ENCODE measurements at regions not wholly inside any gene's neighbourhood (a gene's known extent, or its start where the extent isn't known, plus 50 kb on each side); places are given as distances from the start of the nearest gene placed in this dataset.

DNA sequence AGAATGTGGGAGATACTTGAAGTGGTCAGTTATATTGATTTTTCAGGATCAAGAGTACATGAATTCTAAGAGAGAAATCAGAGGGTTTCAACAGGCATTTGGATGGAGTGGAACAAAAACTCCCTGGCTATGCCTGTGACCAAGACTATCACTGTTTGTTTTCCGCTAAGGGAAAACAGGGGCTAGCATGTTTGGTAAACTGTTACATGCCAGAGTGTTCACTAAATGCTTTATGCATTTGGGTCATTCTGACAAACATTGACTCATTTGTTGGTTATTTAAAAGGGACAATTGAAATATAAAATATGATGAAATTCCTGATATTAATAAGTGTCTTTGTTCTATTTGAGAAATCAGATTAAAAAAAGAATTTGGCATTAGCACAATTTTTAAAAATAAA lies 603.9 kb upstream of the KCNMB2 start:
- Histone ChIP-seq H3K27ac (peak overlapping the region in 4 of 8 donors; percentile 17 to 52 (median 40)), H3K36me3 (no peaks in the 10 kb centered on the region), H3K4me1 (peaks cover 3 to 42% (median 16%) of the 10 kb centered on the region in 6 donors), H3K9me3 (no peaks in the 10 kb centered on the region), H3K27me3 (replicated peaks in 1 of 7) (no peaks in the 10 kb centered on the region), H3K4me3 (no peak overlapping the region)
- DNase-seq = no peak
- intact Hi-C loops (cut with DNase I; ENCODE audit: low total_unique reads) = no loop called here
- 90 to 100% (median 96%) methylated on average over 1 of the region's 1 CpG for WGBS, 5 donors
- TF ChIP-seq POLR2A (IDR thresholded peaks at IDR 0.05) = no peak
- TF ChIP-seq, protein P1, sequence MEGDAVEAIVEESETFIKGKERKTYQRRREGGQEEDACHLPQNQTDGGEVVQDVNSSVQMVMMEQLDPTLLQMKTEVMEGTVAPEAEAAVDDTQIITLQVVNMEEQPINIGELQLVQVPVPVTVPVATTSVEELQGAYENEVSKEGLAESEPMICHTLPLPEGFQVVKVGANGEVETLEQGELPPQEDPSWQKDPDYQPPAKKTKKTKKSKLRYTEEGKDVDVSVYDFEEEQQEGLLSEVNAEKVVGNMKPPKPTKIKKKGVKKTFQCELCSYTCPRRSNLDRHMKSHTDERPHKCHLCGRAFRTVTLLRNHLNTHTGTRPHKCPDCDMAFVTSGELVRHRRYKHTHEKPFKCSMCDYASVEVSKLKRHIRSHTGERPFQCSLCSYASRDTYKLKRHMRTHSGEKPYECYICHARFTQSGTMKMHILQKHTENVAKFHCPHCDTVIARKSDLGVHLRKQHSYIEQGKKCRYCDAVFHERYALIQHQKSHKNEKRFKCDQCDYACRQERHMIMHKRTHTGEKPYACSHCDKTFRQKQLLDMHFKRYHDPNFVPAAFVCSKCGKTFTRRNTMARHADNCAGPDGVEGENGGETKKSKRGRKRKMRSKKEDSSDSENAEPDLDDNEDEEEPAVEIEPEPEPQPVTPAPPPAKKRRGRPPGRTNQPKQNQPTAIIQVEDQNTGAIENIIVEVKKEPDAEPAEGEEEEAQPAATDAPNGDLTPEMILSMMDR (IDR thresholded peaks at IDR 0.05 in 8 of 11, conservative IDR thresholded peaks at IDR 0.05 in 3 of 11) = no peak

DNA sequence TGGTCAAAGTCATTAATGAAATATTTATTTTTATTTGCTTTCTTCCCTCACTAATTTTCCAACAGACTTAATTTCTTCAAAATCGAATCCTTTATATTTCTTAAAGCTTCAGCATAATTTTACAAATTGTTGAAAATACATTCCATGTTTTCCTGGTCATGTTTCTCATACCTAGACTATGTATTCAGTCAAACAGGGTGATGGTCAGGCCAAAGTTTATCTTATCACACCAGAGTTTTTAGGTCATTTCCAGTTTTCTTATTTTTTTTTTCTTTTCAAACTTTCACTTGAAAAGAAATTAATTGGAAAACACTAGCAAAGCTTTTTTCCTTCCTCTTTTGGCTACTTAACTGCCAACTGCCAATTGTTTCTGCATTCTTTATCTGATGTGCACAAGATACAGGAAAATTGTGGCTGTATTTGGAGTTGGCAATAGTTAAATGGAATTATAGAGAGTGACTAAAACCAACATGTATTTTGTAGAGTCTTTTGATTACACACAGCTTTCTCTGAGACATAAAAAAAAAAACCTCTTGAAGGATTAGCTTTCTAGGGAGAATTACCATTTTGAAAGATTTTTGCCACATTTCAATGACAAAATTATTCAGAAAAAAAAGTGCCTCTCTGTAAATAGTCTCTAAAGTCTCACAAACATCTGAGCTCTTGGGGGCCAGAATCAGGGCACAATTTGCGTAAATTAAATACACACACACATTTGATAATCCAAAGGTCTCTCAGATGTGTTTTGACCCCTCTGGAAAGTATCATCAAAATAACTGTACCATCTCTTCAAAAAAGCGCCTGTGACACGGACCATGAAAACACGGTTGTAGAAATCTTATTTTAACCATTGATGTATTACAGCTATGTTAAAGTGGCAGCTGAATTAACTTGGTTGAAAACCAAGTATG lies 603.2 kb upstream of the KCNMB2 start:
- DNase-seq = no peak
- no peak overlapping the region for H3K4me3 ChIP-seq
- no peaks in the 10 kb centered on the region for H3K9me3 ChIP-seq
- TF ChIP-seq POLR2AphosphoS5 (IDR thresholded peaks at IDR 0.05) (no peak), POLR2A (IDR thresholded peaks at IDR 0.05) (no peak)
- TF ChIP-seq, protein P1 (IDR thresholded peaks at IDR 0.05 in 8 of 11, conservative IDR thresholded peaks at IDR 0.05 in 3 of 11) = no peak
- H3K27ac ChIP-seq = peak overlapping the region in 6 of 8 donors; percentile 8 to 52 (median 42)
- intact Hi-C loops (cut with DNase I; ENCODE audit: low total_unique reads) = no loop called here
- peaks cover 3 to 42% (median 16%) of the 10 kb centered on the region in 6 donors for H3K4me1 ChIP-seq
- no peaks in the 10 kb centered on the region for H3K27me3 ChIP-seq (replicated peaks in 1 of 7)
- 41 to 51% (median 48%) methylated on average over 5 of the region's 5 CpGs for WGBS, 5 donors
- no peaks in the 10 kb centered on the region for H3K36me3 ChIP-seq

DNA sequence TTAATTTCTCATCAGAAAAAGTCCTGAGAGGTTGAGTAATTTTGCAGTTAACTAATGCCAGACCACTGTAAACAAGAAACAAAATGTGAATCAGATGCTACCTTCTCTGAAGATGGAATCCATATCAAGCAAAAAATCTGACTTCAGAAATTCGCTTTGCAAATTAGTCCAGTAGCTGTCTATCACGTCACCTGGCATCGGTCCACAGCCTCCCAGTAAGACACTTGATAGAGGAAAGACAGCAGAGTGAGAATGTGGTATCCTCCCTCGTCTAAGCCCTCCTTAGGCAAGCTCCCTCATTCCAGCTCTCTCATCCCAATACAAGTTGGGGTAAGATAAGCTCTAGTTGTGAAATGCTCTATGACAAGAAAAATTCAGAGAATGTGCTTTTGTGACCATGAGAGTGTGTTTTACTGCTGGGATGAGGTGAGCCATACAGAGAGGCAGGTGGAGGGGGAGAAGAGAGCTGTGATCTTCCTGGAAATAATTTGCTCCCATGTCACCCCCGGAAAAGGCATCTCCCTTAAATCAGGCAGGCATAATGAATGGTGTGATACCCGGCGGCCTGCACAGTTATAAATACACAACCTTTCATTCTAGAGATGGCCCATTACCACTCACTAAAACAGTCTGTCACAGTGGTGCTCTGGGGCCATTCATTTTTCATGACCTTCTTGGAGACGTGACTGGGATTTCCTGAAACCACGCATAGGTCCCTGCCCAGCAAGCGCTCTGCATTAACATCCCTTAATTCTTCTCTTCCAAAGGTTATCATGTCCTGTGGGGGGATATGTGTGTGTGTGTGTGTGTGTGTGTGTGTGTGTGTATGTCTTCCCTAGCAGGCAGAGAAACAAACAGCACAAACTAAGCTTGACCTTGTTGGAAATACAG lies 602.0 kb upstream of the KCNMB2 start:
- no peaks in the 10 kb centered on the region for H3K27me3 ChIP-seq (replicated peaks in 1 of 7)
- peaks cover 3 to 42% (median 16%) of the 10 kb centered on the region in 6 donors for H3K4me1 ChIP-seq
- no peaks in the 10 kb centered on the region for H3K36me3 ChIP-seq
- 66 to 80% (median 68%) methylated on average over 10 of the region's 10 CpGs for WGBS, 5 donors
- peak overlapping the region in 2 of 8 donors; percentile 8 to 52 for H3K27ac ChIP-seq
- no peak for TF ChIP-seq POLR2A (IDR thresholded peaks at IDR 0.05)
- TF ChIP-seq, protein P1 (IDR thresholded peaks at IDR 0.05 in 8 of 11, conservative IDR thresholded peaks at IDR 0.05 in 3 of 11) = no peak
- TF ChIP-seq POLR2AphosphoS5 (IDR thresholded peaks at IDR 0.05) = peak in 1 of 3 donors; percentile 15
- no peak for DNase-seq
- intact Hi-C loops (cut with DNase I; ENCODE audit: low total_unique reads) = no loop called here
- H3K9me3 ChIP-seq = no peaks in the 10 kb centered on the region
- no peak overlapping the region for H3K4me3 ChIP-seq

All from spleen (tissue), 11 donors.